Psoas muscle (tissue), 7 donors: ENCODE measurements at regions not wholly inside any gene's neighbourhood (a gene's known extent, or its start where the extent isn't known, plus 50 kb on each side); places are given as distances from the start of the nearest gene placed in this dataset.

ENCODE experiments used
- ATAC-seq, 4 donors: fragments of 200-7000 bp; cut with Tn5 transposase; one replicate each; pipeline ENCODE4 v1.9.1; 2020; ENCODE audit warnings: moderate library complexity in 3 of 4, mild to moderate bottlenecking in 2 of 4
- DNase-seq, 2 donors: peaks; one replicate each; pipeline ENCODE4 v3.0.0-alpha.2; 2020
- H3K27ac ChIP-seq: fragments of 200-600 bp; one replicate; pipeline ENCODE4 v1.8.0; 2022
- H3K27me3 ChIP-seq, 3 donors: fragments of 200-600 bp in 1 of 3; one replicate each; pipeline versions ENCODE4 v1.6.1 to v1.8.0; 2013 to 2022; ENCODE audit warnings: low read length in 2 of 3, mild to moderate bottlenecking in 2 of 3, moderate library complexity in 1 of 3; ENCODE audit not compliant: insufficient read depth in 3 of 3
- H3K36me3 ChIP-seq, 2 donors: fragments of 200-600 bp in 1 of 2; one replicate each; pipeline versions ENCODE4 v1.6.1 to v1.8.0; 2013 to 2022; ENCODE audit warnings: low read depth in 1 of 2, mild to moderate bottlenecking in 1 of 2, moderate library complexity in 1 of 2; ENCODE audit not compliant: insufficient read depth in 1 of 2
- H3K4me1 ChIP-seq: fragments of 200-600 bp; one replicate; pipeline ENCODE4 v1.8.0; 2022
- H3K4me3 ChIP-seq: fragments of 200-600 bp; one replicate; pipeline ENCODE4 v1.8.0; 2022; ENCODE audit warnings: mild to moderate bottlenecking
- H3K9me3 ChIP-seq: fragments of 200-600 bp; one replicate; pipeline ENCODE4 v1.8.0; 2022
- WGBS, 3 donors: extraction: QIAGEN DNeasy Blood & Tissue Kit; methylation state at CpG; one replicate each; pipeline versions ENCODE4 v1.1.6 to v1.1.7; 2013; 5-methylcytosine and 5-hydroxymethylcytosine counted together
- intact Hi-C, 2 donors: fragments of 100-400 bp; cut with DNase I; formaldehyde crosslinking; loops; one replicate each; pipeline versions ENCODE4 v1.11.0 to v1.14.2; 2022
- TF ChIP-seq, protein P1 (sequence below): fragments of 200-600 bp; IDR thresholded peaks from one replicate; pipeline ENCODE4 v1.8.0; 2022; ENCODE audit warnings: antibody characterized with exemption
- donor health status: healthy with polysubstance abuse.
- donor health status: DM: no; HTN: no; CAD: no; lungs with moderate emphysema.
- donor health status: Bipolar disorder and iron deficiency.
- donor health status: healthy.
- donor health status: DM: yes; HTN: yes; CAD: no.
- donor health status: DM: no; HTN: no; CAD: no.
- donor health status: DM: yes; HTN: yes; CAD: no.

DNA sequence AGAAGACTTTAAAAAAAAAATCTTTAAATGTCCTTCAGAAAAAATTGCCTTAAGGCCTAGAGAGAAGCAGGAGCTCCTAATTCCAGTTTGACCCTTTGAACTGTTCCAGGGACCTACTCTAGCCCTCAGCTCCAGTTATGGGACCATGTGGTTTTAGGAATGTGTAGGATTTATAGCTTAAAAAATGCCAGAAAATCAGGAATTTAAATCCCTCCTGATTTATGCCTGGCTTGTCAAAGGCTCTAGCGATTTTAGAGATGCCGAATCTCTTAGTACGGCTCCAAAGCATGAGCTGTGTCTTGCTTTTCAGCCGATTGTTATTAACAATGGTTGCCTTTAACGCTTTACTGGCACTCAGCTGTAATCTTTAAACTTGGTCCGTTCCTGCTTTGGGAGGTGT lies 130.6 kb upstream of the NPVF start:
- no peak for ATAC-seq
- no peaks in the 10 kb centered on the region for H3K27me3 ChIP-seq
- no peaks in the 10 kb centered on the region for H3K4me1 ChIP-seq
- H3K4me3 ChIP-seq, result no peak overlapping the region
- no peak for DNase-seq
- intact Hi-C loops, result no loop called here
- no peaks in the 10 kb centered on the region for H3K36me3 ChIP-seq
- H3K9me3 ChIP-seq, result no peaks in the 10 kb centered on the region
- no peak overlapping the region for H3K27ac ChIP-seq
- WGBS, 3 donors, result 41 to 49% (median 45%) methylated on average over 6 of the region's 6 CpGs
- TF ChIP-seq, protein P1, sequence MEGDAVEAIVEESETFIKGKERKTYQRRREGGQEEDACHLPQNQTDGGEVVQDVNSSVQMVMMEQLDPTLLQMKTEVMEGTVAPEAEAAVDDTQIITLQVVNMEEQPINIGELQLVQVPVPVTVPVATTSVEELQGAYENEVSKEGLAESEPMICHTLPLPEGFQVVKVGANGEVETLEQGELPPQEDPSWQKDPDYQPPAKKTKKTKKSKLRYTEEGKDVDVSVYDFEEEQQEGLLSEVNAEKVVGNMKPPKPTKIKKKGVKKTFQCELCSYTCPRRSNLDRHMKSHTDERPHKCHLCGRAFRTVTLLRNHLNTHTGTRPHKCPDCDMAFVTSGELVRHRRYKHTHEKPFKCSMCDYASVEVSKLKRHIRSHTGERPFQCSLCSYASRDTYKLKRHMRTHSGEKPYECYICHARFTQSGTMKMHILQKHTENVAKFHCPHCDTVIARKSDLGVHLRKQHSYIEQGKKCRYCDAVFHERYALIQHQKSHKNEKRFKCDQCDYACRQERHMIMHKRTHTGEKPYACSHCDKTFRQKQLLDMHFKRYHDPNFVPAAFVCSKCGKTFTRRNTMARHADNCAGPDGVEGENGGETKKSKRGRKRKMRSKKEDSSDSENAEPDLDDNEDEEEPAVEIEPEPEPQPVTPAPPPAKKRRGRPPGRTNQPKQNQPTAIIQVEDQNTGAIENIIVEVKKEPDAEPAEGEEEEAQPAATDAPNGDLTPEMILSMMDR, result no peak

DNA sequence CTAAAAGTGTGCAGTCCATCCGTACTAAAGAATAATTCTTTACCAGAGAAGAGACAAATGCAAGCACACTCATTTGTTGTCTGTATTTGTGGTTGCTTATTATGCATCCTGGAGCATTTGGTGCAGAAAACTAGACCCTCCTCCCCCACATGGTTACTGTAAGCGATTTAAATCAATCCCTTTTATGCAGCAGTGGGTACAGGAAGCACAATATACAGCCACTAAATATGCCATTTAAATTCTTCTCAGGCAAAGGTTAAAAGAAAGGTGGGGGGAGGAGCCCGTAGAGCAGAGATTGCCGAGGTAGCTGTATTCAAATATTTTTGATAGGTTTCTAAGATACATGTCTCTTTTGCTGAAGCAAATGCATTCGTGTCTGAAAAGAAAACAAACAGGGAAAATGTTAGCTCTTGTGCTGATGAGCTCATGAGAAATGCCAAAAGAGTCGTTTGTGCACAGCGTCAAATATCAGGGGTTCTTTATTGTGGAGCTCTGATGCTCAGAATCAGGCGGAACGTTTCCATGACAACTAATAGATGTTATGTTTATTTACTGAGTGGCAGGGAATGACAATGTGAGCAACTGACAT lies 131.3 kb upstream of the NPVF start:
- TF ChIP-seq, protein P1, result no peak
- Histone ChIP-seq H3K27me3 (no peaks in the 10 kb centered on the region), H3K9me3 (no peaks in the 10 kb centered on the region), H3K36me3 (no peaks in the 10 kb centered on the region), H3K4me3 (no peak overlapping the region), H3K4me1 (no peaks in the 10 kb centered on the region), H3K27ac (no peak overlapping the region)
- DNase-seq (no peak), ATAC-seq (no peak)
- intact Hi-C loops, result no loop called here
- 19 to 23% (median 22%) methylated on average over 9 of the region's 9 CpGs for WGBS, 3 donors

DNA sequence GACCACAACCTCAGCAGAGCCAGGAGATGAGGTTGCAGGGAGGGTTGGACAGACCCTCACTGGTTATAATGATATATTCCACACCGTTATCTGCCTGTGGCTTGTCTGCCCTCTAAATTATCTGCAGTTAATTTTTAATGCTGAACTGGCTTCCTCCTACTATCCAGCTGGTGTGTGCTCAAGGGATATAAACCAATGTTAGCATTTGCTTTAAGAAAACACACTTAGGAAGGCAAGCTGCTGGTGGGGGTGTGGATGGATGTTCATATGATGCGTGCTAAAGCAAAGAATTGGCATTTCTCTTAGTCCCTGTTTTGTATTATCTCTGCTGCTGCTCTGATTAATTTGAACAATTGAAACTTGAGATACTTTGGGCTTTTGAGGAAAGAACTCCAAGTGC lies 132.2 kb upstream of the NPVF start:
- Histone ChIP-seq H3K9me3 (no peaks in the 10 kb centered on the region), H3K4me1 (no peaks in the 10 kb centered on the region), H3K27ac (no peak overlapping the region), H3K4me3 (no peak overlapping the region), H3K36me3 (no peaks in the 10 kb centered on the region), H3K27me3 (no peaks in the 10 kb centered on the region)
- WGBS, 3 donors, result 38 to 64% (median 45%) methylated on average over 2 of the region's 2 CpGs
- ATAC-seq (no peak), DNase-seq (no peak)
- intact Hi-C loops, result no loop called here
- TF ChIP-seq, protein P1, result no peak

DNA sequence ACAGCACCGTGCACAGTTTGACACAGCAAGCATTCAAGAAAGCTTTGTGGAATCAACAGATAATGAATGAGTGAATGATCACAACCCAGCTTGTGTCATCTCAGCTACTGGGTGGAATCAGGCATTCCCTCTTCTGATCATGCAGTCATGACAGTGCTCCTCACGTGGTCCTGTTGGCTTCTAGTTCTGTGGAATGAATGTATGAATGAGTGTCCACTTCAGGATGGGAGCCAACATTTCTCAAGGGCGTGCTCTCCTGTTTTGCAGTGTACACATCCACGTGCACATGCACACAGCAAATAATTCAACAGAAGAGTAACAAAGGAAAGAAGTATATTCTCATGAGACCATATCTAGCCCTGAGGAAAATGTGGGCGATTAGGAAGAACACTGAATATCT lies 133.1 kb upstream of the NPVF start:
- ATAC-seq, result no peak

More for the DNA sequence above, 133.1 kb upstream of the NPVF start:
- H3K9me3 ChIP-seq, result no peaks in the 10 kb centered on the region
- H3K4me1 ChIP-seq, result no peaks in the 10 kb centered on the region
- intact Hi-C loops, result no loop called here
- no peak for DNase-seq
- no peak overlapping the region for H3K27ac ChIP-seq
- H3K36me3 ChIP-seq, result no peaks in the 10 kb centered on the region
- no peak overlapping the region for H3K4me3 ChIP-seq
- 81 to 84% (median 84%) methylated on average over 5 of the region's 5 CpGs for WGBS, 3 donors
- H3K27me3 ChIP-seq, result no peaks in the 10 kb centered on the region
- TF ChIP-seq, protein P1, result no peak
